Mesenteric fat pad (tissue), 1 donor: ENCODE measurements at regions not wholly inside any gene's neighbourhood (a gene's known extent, or its start where the extent isn't known, plus 50 kb on each side); places are given as distances from the start of the nearest gene placed in this dataset.
"Not testable (repeated sequence)": the region's sequence is repeated elsewhere in the genome, so short reads cannot be mapped to it uniquely, and the experiment has no call there.

Source experiments
- DNase-seq: peaks from one replicate; pipeline ENCODE4 v3.0.0-alpha.2; 2020; ENCODE audit warnings: low spot score
- donor health status: DM: yes; HTN: yes; CAD: no.

GRCh38 chr4:66728280-66728679 lies 817.0 kb downstream of the CENPC start:
- DNase-seq = no peak

GRCh38 chr4:66712301-66712921 lies 832.9 kb downstream of the CENPC start:
- not testable (repeated sequence) for DNase-seq

- no peak for DNase-seq
Observed at GRCh38 chr4:66704243-66704642, 841.1 kb downstream of the CENPC start.

GRCh38 chr4:66694739-66695138 lies 850.6 kb downstream of the CENPC start:
- no peak for DNase-seq

GRCh38 chr4:66693694-66694093 lies 851.6 kb downstream of the CENPC start:
- DNase-seq = no peak

GRCh38 chr4:66691101-66691500 lies 854.2 kb downstream of the CENPC start:
- no peak for DNase-seq

GRCh38 chr4:66688674-66689073 lies 856.6 kb downstream of the CENPC start:
- DNase-seq = no peak

- no peak for DNase-seq
Observed at GRCh38 chr4:66687459-66687858, 857.8 kb downstream of the CENPC start.

GRCh38 chr4:66681962-66682361 lies 863.3 kb downstream of the CENPC start:
- DNase-seq = no peak

- DNase-seq = no peak
Observed at GRCh38 chr4:66667249-66667648, 878.1 kb downstream of the CENPC start.

GRCh38 chr4:66662620-66663019 lies 882.7 kb downstream of the CENPC start:
- no peak for DNase-seq

GRCh38 chr4:66658809-66659208 lies 886.5 kb downstream of the CENPC start:
- DNase-seq = no peak

- DNase-seq = no peak
Observed at GRCh38 chr4:66655505-66655904, 889.8 kb downstream of the CENPC start.

- DNase-seq = no peak
Observed at GRCh38 chr4:66653937-66654336, 891.4 kb downstream of the CENPC start.

GRCh38 chr4:66649236-66649635 lies 896.1 kb downstream of the CENPC start:
- no peak for DNase-seq

GRCh38 chr4:66647926-66648325 lies 897.4 kb downstream of the CENPC start:
- DNase-seq = no peak

- DNase-seq = no peak
Observed at GRCh38 chr4:66647476-66647875, 897.8 kb downstream of the CENPC start.

- no peak for DNase-seq
Observed at GRCh38 chr4:66640233-66640990, 904.9 kb downstream of the CENPC start.

GRCh38 chr4:66639361-66639760 lies 905.9 kb downstream of the CENPC start:
- DNase-seq = no peak

- no peak for DNase-seq
Observed at GRCh38 chr4:66636349-66636748, 909.0 kb downstream of the CENPC start.

- no peak for DNase-seq
Observed at GRCh38 chr4:66633477-66633876, 911.8 kb downstream of the CENPC start.

- DNase-seq = no peak
Observed at GRCh38 chr4:66629927-66630326, 915.4 kb downstream of the CENPC start.

- no peak for DNase-seq
Observed at GRCh38 chr4:66628146-66628545, 917.2 kb downstream of the CENPC start.
